Suprapubic skin (tissue), 4 donors: ENCODE measurements at regions not wholly inside any gene's neighbourhood (a gene's known extent, or its start where the extent isn't known, plus 50 kb on each side); places are given as distances from the start of the nearest gene placed in this dataset.

Experiments used
- CTCF ChIP-seq, 2 donors: fragments of 200-600 bp in 1 of 2; fragments of 450-650 bp in 1 of 2; sonication (generic) in 1 of 2; IDR thresholded peaks; one replicate each; pipeline ENCODE4 v1.5.1; 2016 to 2019; ENCODE audit warnings: antibody characterized with exemption in 2 of 2, mild to moderate bottlenecking in 1 of 2, moderate library complexity in 1 of 2
- POLR2A ChIP-seq, 2 donors: fragments of 450-650 bp; IDR thresholded peaks; one replicate each; pipeline ENCODE4 v1.6.1; 2017; ENCODE audit warnings: antibody characterized with exemption in 2 of 2, mild to moderate bottlenecking in 2 of 2, moderate library complexity in 2 of 2
- POLR2AphosphoS5 ChIP-seq, 3 donors: sonication (generic); formaldehyde crosslinking; IDR thresholded peaks; one replicate each; pipeline ENCODE4 v1.6.1; 2017; ENCODE audit warnings: antibody characterized with exemption in 3 of 3

GRCh38 chr11:46202696-46203391, 74.6 kb upstream of the CREB3L1 start:
- TF ChIP-seq CTCF (IDR thresholded peaks at IDR 0.05): no peak
- TF ChIP-seq POLR2AphosphoS5 (IDR thresholded peaks at IDR 0.05): no peak
- TF ChIP-seq POLR2A (IDR thresholded peaks at IDR 0.05): no peak
